Renal pelvis (tissue), 1 donor: ENCODE measurements at regions not wholly inside any gene's neighbourhood (a gene's known extent, or its start where the extent isn't known, plus 50 kb on each side); places are given as distances from the start of the nearest gene placed in this dataset.

Experiments
- DNase-seq: peaks from one replicate; pipeline ENCODE4 v3.0.0-alpha.2; 2013

- DNase-seq = no peak
These were observed 78.5 kb upstream of the BCL6 start for GRCh38 chr3:187823746-187824145.

GRCh38 chr3:187827723-187828122, 82.5 kb upstream of the BCL6 start:
- no peak for DNase-seq

GRCh38 chr3:187828579-187829452, 83.5 kb upstream of the BCL6 start:
- DNase-seq = no peak

- no peak for DNase-seq
These were observed 84.9 kb upstream of the BCL6 start for GRCh38 chr3:187830181-187830580.

GRCh38 chr3:187831125-187832051, 86.1 kb upstream of the BCL6 start:
- no peak for DNase-seq

GRCh38 chr3:187832202-187832601, 86.9 kb upstream of the BCL6 start:
- no peak for DNase-seq

- no peak for DNase-seq
These were observed 88.1 kb upstream of the BCL6 start for GRCh38 chr3:187833375-187833774.

- no peak for DNase-seq
These were observed 88.7 kb upstream of the BCL6 start for GRCh38 chr3:187833799-187834578.

GRCh38 chr3:187836823-187837770, 91.8 kb upstream of the BCL6 start:
- no peak for DNase-seq

- no peak for DNase-seq
These were observed 92.8 kb upstream of the BCL6 start for GRCh38 chr3:187838016-187838540.

- DNase-seq = no peak
These were observed 94.2 kb upstream of the BCL6 start for GRCh38 chr3:187839422-187839821.

- no peak for DNase-seq
These were observed 95.6 kb upstream of the BCL6 start for GRCh38 chr3:187840856-187841255.

- no peak for DNase-seq
These were observed 96.3 kb upstream of the BCL6 start for GRCh38 chr3:187841560-187841959.

- DNase-seq = no peak
These were observed 98.4 kb upstream of the BCL6 start for GRCh38 chr3:187843654-187844053.

- no peak for DNase-seq
These were observed 99.4 kb upstream of the BCL6 start for GRCh38 chr3:187844708-187845107.

- DNase-seq = no peak
These were observed 100.6 kb upstream of the BCL6 start for GRCh38 chr3:187845826-187846225.

GRCh38 chr3:187848401-187848800, 103.1 kb upstream of the BCL6 start:
- DNase-seq = no peak

- no peak for DNase-seq
These were observed 103.9 kb upstream of the BCL6 start for GRCh38 chr3:187849016-187849654.

- no peak for DNase-seq
These were observed 105.1 kb upstream of the BCL6 start for GRCh38 chr3:187850258-187850921.
